ENCODE measurements at regions not wholly inside any gene's neighbourhood (a gene's known extent, or its start where the extent isn't known, plus 50 kb on each side); places are given as distances from the start of the nearest gene placed in this dataset.

GRCh38 chr2:129896226-129897100 lies 83.0 kb upstream of the RAB6C start:
- no TSS peak for BruUV-seq (replicated peaks)
- Histone ChIP-seq H3K79me2 (ENCODE audit: control insufficient read depth, insufficient read depth, low read length) (no peaks in the 10 kb centered on the region), H2AFZ (ENCODE audit: low read depth, low read length) (no peak overlapping the region), H3K4me3 (replicated peaks in 1 of 3; ENCODE audit: insufficient read depth in 1 of 3, low read depth in 1 of 3, low read length in 3 of 3) (no peak overlapping the region), H3K9ac (replicated peaks; ENCODE audit: extremely low read depth, insufficient read depth, low read length) (no peak overlapping the region), H3K36me3 (ENCODE audit: control insufficient read depth in 2 of 2, extremely low read depth in 1 of 2, insufficient read depth in 2 of 2, low read length in 2 of 2) (no peaks in the 10 kb centered on the region), H3K9me1 (replicated peaks; ENCODE audit: control insufficient read depth, extremely low read depth, insufficient read depth, low read length) (no peaks in the 10 kb centered on the region), H3K9me3 (replicated peaks; ENCODE audit: control insufficient read depth, insufficient read depth, low read length) (no peaks in the 10 kb centered on the region), H3K4me1 (ENCODE audit: control insufficient read depth, extremely low read depth, insufficient read depth, low read length) (no peaks in the 10 kb centered on the region), H4K20me1 (replicated peaks; ENCODE audit: control insufficient read depth, extremely low read depth, insufficient read depth, low read length) (no peaks in the 10 kb centered on the region), H3K27me3 (ENCODE audit: control insufficient read depth in 2 of 2, insufficient read depth in 2 of 2, low read length in 2 of 2) (no peaks in the 10 kb centered on the region), H3K27ac (ENCODE audit: insufficient read depth, low read depth, low read length) (no peak overlapping the region), H3K4me2 (ENCODE audit: insufficient read depth, low read length) (no peak overlapping the region)
- CTCF ChIA-PET: no interaction called here
- no peak for DNase-seq (ENCODE audit: low read depth, low spot score)
- FAIRE-seq: no peak
- no peak for TF ChIP-seq JUN (IDR thresholded peaks at IDR 0.05; ENCODE audit: borderline replicate concordance, insufficient read depth, insufficient read length, low read depth)
- TF ChIP-seq CTCF (IDR thresholded peaks at IDR 0.05; ENCODE audit: extremely low read depth in 1 of 2, insufficient read depth in 1 of 2, low read depth in 1 of 2, low read length in 2 of 2): no peak
- TF ChIP-seq MYC (IDR thresholded peaks at IDR 0.05; ENCODE audit: low read depth, low read length): no peak
- no peak for TF ChIP-seq MAX (IDR thresholded peaks at IDR 0.05; ENCODE audit: insufficient read depth, insufficient read length)
- TF ChIP-seq POLR2AphosphoS5 (IDR thresholded peaks at IDR 0.05; ENCODE audit: insufficient read depth, low read depth, low read length): no peak
- TF ChIP-seq POLR2A (IDR thresholded peaks at IDR 0.05; ENCODE audit: low read depth, low read length): no peak
- no peak for TF ChIP-seq FOS (IDR thresholded peaks at IDR 0.05; ENCODE audit: borderline replicate concordance, insufficient read depth, low read length)
- TF ChIP-seq EZH2 (IDR thresholded peaks at IDR 0.05; ENCODE audit: borderline replicate concordance, low read depth, low read length, severe bottlenecking): no peak
- no peak for TF ChIP-seq GATA2 (IDR thresholded peaks at IDR 0.05; ENCODE audit: insufficient read depth, insufficient read length, low read depth, low read length)
- dilution Hi-C loops (cut with MboI; ENCODE audit: extremely low pct_ligation_motif_present, low sequenced_read_pairs) (no loop called here), intact Hi-C loops (cut with micrococcal nuclease) (no loop called here)
- POLR2A ChIA-PET: no interaction called here
